DOHH2 (cell line): ENCODE measurements at regions not wholly inside any gene's neighbourhood (a gene's known extent, or its start where the extent isn't known, plus 50 kb on each side); places are given as distances from the start of the nearest gene placed in this dataset.

Source experiments
- CTCF ChIP-seq: fragments of 200-600 bp; sonication (generic); IDR thresholded peaks from one replicate; pipeline ENCODE4 v1.5.1; 2014; ENCODE audit warnings: antibody characterized with exemption, mild to moderate bottlenecking, low read depth, low read length; ENCODE audit not compliant: poor library complexity, severe bottlenecking
- EZH2phosphoT487 ChIP-seq: fragments of 200-600 bp; sonication (generic); IDR thresholded peaks from 2 replicates; pipeline ENCODE4 v1.6.1; 2017; ENCODE audit warnings: borderline replicate concordance, mild to moderate bottlenecking, antibody characterized with exemption, low read length, moderate library complexity, mixed read lengths

DNA sequence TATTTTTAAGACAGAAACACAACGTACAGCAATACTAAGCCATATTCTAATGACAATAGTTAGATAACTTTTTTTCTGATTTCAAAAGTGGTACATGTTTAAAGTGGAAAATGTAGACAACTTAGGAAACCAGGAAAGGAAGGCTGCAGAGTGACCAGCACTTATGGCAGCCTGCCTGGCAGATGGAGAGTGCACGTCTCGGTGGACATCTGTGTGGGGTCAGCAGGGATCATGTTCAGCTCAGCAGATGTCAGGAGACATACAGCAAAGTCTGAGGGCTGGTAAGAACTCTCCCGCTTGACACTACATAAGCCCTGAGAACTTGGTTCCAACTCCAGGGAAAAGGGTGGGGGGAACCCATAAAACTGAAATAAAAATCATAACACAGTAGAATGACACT is 128.6 kb upstream of the ADPGK start:
- TF ChIP-seq CTCF (no peak), EZH2phosphoT487 (no peak)
